ENCODE measurements at regions not wholly inside any gene's neighbourhood (a gene's known extent, or its start where the extent isn't known, plus 50 kb on each side); places are given as distances from the start of the nearest gene placed in this dataset.
A peak's percentile ranks its signal among the peaks of the same experiment; 100 is the strongest.

GRCh38 chr9:108224716-108225115 lies 631.1 kb downstream of the ACTL7B start:
- 94% methylated on average over 3 of the region's 3 CpGs for WGBS (ENCODE audit: insufficient coverage)
- Histone ChIP-seq H3K27ac (ENCODE audit: insufficient read depth in 1 of 2, low read depth in 1 of 2, low read length in 2 of 2, poor library complexity in 1 of 2, severe bottlenecking in 2 of 2) (no peak overlapping the region), H3K4me1 (ENCODE audit: control extremely low read depth in 1 of 4, control insufficient read depth in 4 of 4, insufficient read depth in 4 of 4, low read length in 3 of 4) (peaks cover 0 to 3% (median 0%) of the 10 kb centered on the region in 4 experiments), H3K36me3 (ENCODE audit: control insufficient read depth in 4 of 4, insufficient read depth in 4 of 4, low read length in 3 of 4) (no peaks in the 10 kb centered on the region), H3K9me3 (ENCODE audit: control extremely low read depth in 1 of 5, control insufficient read depth in 4 of 5, insufficient read depth in 2 of 5, low read depth in 1 of 5, low read length in 4 of 5) (peaks cover 0 to 7% (median 0%) of the 10 kb centered on the region in 5 experiments), H3K4me3 (ENCODE audit: control insufficient read depth in 1 of 7, extremely low read depth in 1 of 7, insufficient read depth in 4 of 7, low read depth in 2 of 7, low read length in 6 of 7) (no peak overlapping the region), H3K27me3 (replicated peaks in 2 of 5; ENCODE audit: control insufficient read depth in 4 of 5, insufficient read depth in 5 of 5, low read length in 4 of 5) (no peaks in the 10 kb centered on the region)
- DNase-seq, result no peak
- CTCF ChIA-PET, result no interaction called here
- POLR2A ChIA-PET, result no interaction called here

- H3K4me3 ChIP-seq (ENCODE audit: control insufficient read depth in 1 of 7, extremely low read depth in 1 of 7, insufficient read depth in 4 of 7, low read depth in 2 of 7, low read length in 6 of 7), result no peak overlapping the region
- CTCF ChIA-PET, result no interaction called here
Observed at GRCh38 chr9:108219664-108220063, 636.1 kb downstream of the ACTL7B start.

GRCh38 chr9:108217431-108218349 lies 638.1 kb downstream of the ACTL7B start:
- peak; percentile 49 to 91 (median 85) for DNase-seq
- ChIA-PET POLR2A (interaction anchor here (0.5 kb wide), 1 partner anchor 915 kb away, joined by 3 read pairs; no protein-coding TSS in a partner anchor), CTCF (no interaction called here)
- Histone ChIP-seq H3K27ac (ENCODE audit: insufficient read depth in 1 of 2, low read depth in 1 of 2, low read length in 2 of 2, poor library complexity in 1 of 2, severe bottlenecking in 2 of 2) (no peak overlapping the region), H3K4me3 (ENCODE audit: control insufficient read depth in 1 of 7, extremely low read depth in 1 of 7, insufficient read depth in 4 of 7, low read depth in 2 of 7, low read length in 6 of 7) (peak overlapping the region in 1 of 7 experiments; percentile 7), H3K4me1 (ENCODE audit: control extremely low read depth in 1 of 4, control insufficient read depth in 4 of 4, insufficient read depth in 4 of 4, low read length in 3 of 4) (peaks cover 0 to 15% (median 7%) of the 10 kb centered on the region in 4 experiments), H3K9me3 (ENCODE audit: control extremely low read depth in 1 of 5, control insufficient read depth in 4 of 5, insufficient read depth in 2 of 5, low read depth in 1 of 5, low read length in 4 of 5) (no peaks in the 10 kb centered on the region), H3K27me3 (replicated peaks in 2 of 5; ENCODE audit: control insufficient read depth in 4 of 5, insufficient read depth in 5 of 5, low read length in 4 of 5) (no peaks in the 10 kb centered on the region), H3K36me3 (ENCODE audit: control insufficient read depth in 4 of 4, insufficient read depth in 4 of 4, low read length in 3 of 4) (no peaks in the 10 kb centered on the region)
- 27% methylated on average over 8 of the region's 12 CpGs for WGBS (ENCODE audit: insufficient coverage)

More at GRCh38 chr9:108219664-108220063, 636.1 kb downstream of the ACTL7B start:
- POLR2A ChIA-PET, result no interaction called here
- H3K9me3 ChIP-seq (ENCODE audit: control extremely low read depth in 1 of 5, control insufficient read depth in 4 of 5, insufficient read depth in 2 of 5, low read depth in 1 of 5, low read length in 4 of 5), result no peaks in the 10 kb centered on the region
- H3K36me3 ChIP-seq (ENCODE audit: control insufficient read depth in 4 of 4, insufficient read depth in 4 of 4, low read length in 3 of 4), result no peaks in the 10 kb centered on the region
- H3K4me1 ChIP-seq (ENCODE audit: control extremely low read depth in 1 of 4, control insufficient read depth in 4 of 4, insufficient read depth in 4 of 4, low read length in 3 of 4), result peaks cover 0 to 10% (median 3%) of the 10 kb centered on the region in 4 experiments
- peak in 2 of 3 donors; percentile 27 to 52 for DNase-seq
- 62% methylated on average over 4 of the region's 4 CpGs for WGBS (ENCODE audit: insufficient coverage)
- no peaks in the 10 kb centered on the region for H3K27me3 ChIP-seq (replicated peaks in 2 of 5; ENCODE audit: control insufficient read depth in 4 of 5, insufficient read depth in 5 of 5, low read length in 4 of 5)
- H3K27ac ChIP-seq (ENCODE audit: insufficient read depth in 1 of 2, low read depth in 1 of 2, low read length in 2 of 2, poor library complexity in 1 of 2, severe bottlenecking in 2 of 2), result no peak overlapping the region

DNA sequence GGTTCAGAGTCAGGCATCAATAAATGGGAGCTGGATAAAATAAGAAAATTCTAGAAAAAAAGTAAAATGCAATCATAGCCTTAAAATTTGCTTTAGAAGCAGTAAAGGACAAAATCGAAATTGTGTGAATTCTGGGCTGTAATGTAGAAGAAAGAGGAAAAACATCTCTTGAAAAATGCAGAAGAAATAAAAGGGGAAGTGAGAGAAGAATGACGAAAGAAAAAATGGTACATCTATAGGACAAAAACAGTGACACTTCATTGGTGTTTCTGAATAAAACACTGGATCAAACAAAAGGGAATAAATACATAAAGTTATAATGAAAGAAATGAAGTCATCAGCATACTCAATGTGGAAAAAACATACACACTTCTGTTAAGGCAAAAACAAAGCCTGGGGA lies 642.3 kb downstream of the ACTL7B start:
- Histone ChIP-seq H3K9me3 (ENCODE audit: control extremely low read depth in 1 of 5, control insufficient read depth in 4 of 5, insufficient read depth in 2 of 5, low read depth in 1 of 5, low read length in 4 of 5) (no peaks in the 10 kb centered on the region), H3K27me3 (replicated peaks in 2 of 5; ENCODE audit: control insufficient read depth in 4 of 5, insufficient read depth in 5 of 5, low read length in 4 of 5) (no peaks in the 10 kb centered on the region), H3K4me3 (ENCODE audit: control insufficient read depth in 1 of 7, extremely low read depth in 1 of 7, insufficient read depth in 4 of 7, low read depth in 2 of 7, low read length in 6 of 7) (no peak overlapping the region), H3K4me1 (ENCODE audit: control extremely low read depth in 1 of 4, control insufficient read depth in 4 of 4, insufficient read depth in 4 of 4, low read length in 3 of 4) (peaks cover 7 to 23% (median 10%) of the 10 kb centered on the region in 4 experiments), H3K27ac (ENCODE audit: insufficient read depth in 1 of 2, low read depth in 1 of 2, low read length in 2 of 2, poor library complexity in 1 of 2, severe bottlenecking in 2 of 2) (no peak overlapping the region), H3K36me3 (ENCODE audit: control insufficient read depth in 4 of 4, insufficient read depth in 4 of 4, low read length in 3 of 4) (no peaks in the 10 kb centered on the region)
- CTCF ChIA-PET, result no interaction called here
- WGBS (ENCODE audit: insufficient coverage), result 50% methylated on average over 1 of the region's 2 CpGs
- DNase-seq, result peak in 2 of 3 donors; percentile 35 to 55
- POLR2A ChIA-PET, result no interaction called here

DNA sequence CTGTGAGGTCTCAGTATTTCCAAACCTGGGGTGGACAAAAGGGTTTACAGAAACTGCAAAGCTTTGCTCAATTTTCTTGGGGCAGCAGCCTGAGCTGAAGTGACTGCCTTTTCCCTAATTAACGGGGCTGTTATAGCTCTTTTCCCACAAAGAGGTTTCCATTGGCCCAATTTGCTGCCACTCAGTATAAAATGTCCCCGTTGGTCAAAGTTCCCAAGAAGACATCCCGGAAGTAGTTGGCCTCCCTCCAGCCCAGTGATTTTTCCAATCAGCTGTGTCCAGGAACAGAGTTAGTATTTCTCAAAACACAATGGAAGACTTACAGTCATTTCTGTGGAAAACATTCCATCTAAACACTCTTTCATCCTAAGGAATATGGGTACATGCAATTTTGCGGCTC lies 643.6 kb downstream of the ACTL7B start:
- Histone ChIP-seq H3K4me1 (ENCODE audit: control extremely low read depth in 1 of 4, control insufficient read depth in 4 of 4, insufficient read depth in 4 of 4, low read length in 3 of 4) (peaks cover 1 to 14% (median 10%) of the 10 kb centered on the region in 4 experiments), H3K27me3 (replicated peaks in 2 of 5; ENCODE audit: control insufficient read depth in 4 of 5, insufficient read depth in 5 of 5, low read length in 4 of 5) (no peaks in the 10 kb centered on the region), H3K4me3 (ENCODE audit: control insufficient read depth in 1 of 7, extremely low read depth in 1 of 7, insufficient read depth in 4 of 7, low read depth in 2 of 7, low read length in 6 of 7) (no peak overlapping the region), H3K27ac (ENCODE audit: insufficient read depth in 1 of 2, low read depth in 1 of 2, low read length in 2 of 2, poor library complexity in 1 of 2, severe bottlenecking in 2 of 2) (no peak overlapping the region), H3K9me3 (ENCODE audit: control extremely low read depth in 1 of 5, control insufficient read depth in 4 of 5, insufficient read depth in 2 of 5, low read depth in 1 of 5, low read length in 4 of 5) (no peaks in the 10 kb centered on the region), H3K36me3 (ENCODE audit: control insufficient read depth in 4 of 4, insufficient read depth in 4 of 4, low read length in 3 of 4) (no peaks in the 10 kb centered on the region)
- POLR2A ChIA-PET, result no interaction called here
- WGBS (ENCODE audit: insufficient coverage), result 97% methylated on average over 3 of the region's 4 CpGs
- no peak for DNase-seq
- CTCF ChIA-PET, result no interaction called here

DNA sequence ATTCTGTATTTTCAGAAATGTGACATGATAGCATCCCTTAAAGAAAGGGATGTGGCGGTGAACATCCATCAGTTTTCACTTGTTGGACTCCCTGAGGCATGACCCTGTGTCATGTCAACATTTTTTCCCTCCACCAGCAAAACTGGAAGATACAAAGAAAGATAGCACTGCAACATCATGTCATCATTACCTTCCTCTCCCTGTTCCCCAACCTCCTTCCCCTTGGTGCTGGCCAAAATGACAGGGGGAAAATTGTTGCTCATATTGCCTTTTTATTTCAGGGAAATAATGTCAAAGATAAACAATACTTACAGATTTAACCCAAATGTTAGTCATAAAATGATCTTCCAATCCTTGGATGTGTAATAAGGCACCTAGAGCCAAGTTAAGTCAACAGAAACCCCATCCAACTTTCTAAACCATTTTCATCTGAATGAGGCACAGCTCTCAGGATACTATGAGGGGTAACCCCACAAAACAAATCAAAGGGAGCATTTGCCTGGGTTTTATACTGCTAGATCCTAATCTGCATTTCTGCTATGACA lies 644.3 kb downstream of the ACTL7B start:
- ChIA-PET CTCF (no interaction called here), POLR2A (no interaction called here)
- no CpG with 5 or more reads among the region's 1 CpG for WGBS (ENCODE audit: insufficient coverage)
- H3K4me3 ChIP-seq (ENCODE audit: control insufficient read depth in 1 of 7, extremely low read depth in 1 of 7, insufficient read depth in 4 of 7, low read depth in 2 of 7, low read length in 6 of 7), result no peak overlapping the region
- H3K36me3 ChIP-seq (ENCODE audit: control insufficient read depth in 4 of 4, insufficient read depth in 4 of 4, low read length in 3 of 4), result no peaks in the 10 kb centered on the region
- no peak overlapping the region for H3K27ac ChIP-seq (ENCODE audit: insufficient read depth in 1 of 2, low read depth in 1 of 2, low read length in 2 of 2, poor library complexity in 1 of 2, severe bottlenecking in 2 of 2)
- no peaks in the 10 kb centered on the region for H3K9me3 ChIP-seq (ENCODE audit: control extremely low read depth in 1 of 5, control insufficient read depth in 4 of 5, insufficient read depth in 2 of 5, low read depth in 1 of 5, low read length in 4 of 5)
- H3K27me3 ChIP-seq (replicated peaks in 2 of 5; ENCODE audit: control insufficient read depth in 4 of 5, insufficient read depth in 5 of 5, low read length in 4 of 5), result no peaks in the 10 kb centered on the region
- DNase-seq, result no peak
- H3K4me1 ChIP-seq (ENCODE audit: control extremely low read depth in 1 of 4, control insufficient read depth in 4 of 4, insufficient read depth in 4 of 4, low read length in 3 of 4), result peaks cover 0 to 13% (median 10%) of the 10 kb centered on the region in 4 experiments

DNA sequence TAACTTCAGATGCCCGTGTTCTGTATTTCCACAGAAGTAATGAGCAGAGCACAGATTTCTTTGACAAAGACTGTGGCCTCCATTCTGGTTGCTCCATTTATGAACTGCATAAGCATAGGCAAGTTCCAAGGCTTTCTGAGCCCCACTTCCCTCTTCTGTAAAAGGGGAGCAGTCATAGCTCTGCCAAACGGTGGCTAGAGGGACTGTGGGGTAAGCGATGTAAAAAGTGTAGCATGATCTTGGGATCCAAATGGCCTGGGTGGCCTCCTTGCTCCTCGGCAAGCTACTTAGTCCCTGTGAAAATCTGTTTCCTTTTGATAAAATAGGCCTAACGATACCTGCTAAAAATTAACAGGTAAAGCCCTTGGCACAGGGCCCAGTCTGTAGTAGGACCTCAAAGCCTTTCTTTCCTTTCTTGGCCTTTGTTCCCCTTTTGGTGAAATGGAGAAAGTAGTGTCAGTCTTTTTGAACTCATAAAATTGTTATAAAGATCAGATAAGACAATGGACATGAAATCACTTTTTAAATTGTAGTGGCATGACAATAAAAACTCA lies 646.6 kb downstream of the ACTL7B start:
- no peaks in the 10 kb centered on the region for H3K9me3 ChIP-seq (ENCODE audit: control extremely low read depth in 1 of 5, control insufficient read depth in 4 of 5, insufficient read depth in 2 of 5, low read depth in 1 of 5, low read length in 4 of 5)
- POLR2A ChIA-PET, result no interaction called here
- CTCF ChIA-PET, result no interaction called here
- peak in 2 of 3 donors; percentile 63 to 71 for DNase-seq
- H3K4me3 ChIP-seq (ENCODE audit: control insufficient read depth in 1 of 7, extremely low read depth in 1 of 7, insufficient read depth in 4 of 7, low read depth in 2 of 7, low read length in 6 of 7), result no peak overlapping the region
- H3K27me3 ChIP-seq (replicated peaks in 2 of 5; ENCODE audit: control insufficient read depth in 4 of 5, insufficient read depth in 5 of 5, low read length in 4 of 5), result no peaks in the 10 kb centered on the region
- H3K27ac ChIP-seq (ENCODE audit: insufficient read depth in 1 of 2, low read depth in 1 of 2, low read length in 2 of 2, poor library complexity in 1 of 2, severe bottlenecking in 2 of 2), result no peak overlapping the region
- H3K36me3 ChIP-seq (ENCODE audit: control insufficient read depth in 4 of 4, insufficient read depth in 4 of 4, low read length in 3 of 4), result no peaks in the 10 kb centered on the region
- peaks cover 0 to 13% (median 10%) of the 10 kb centered on the region in 4 experiments for H3K4me1 ChIP-seq (ENCODE audit: control extremely low read depth in 1 of 4, control insufficient read depth in 4 of 4, insufficient read depth in 4 of 4, low read length in 3 of 4)
- 9% methylated on average over 5 of the region's 5 CpGs for WGBS (ENCODE audit: insufficient coverage)

Measured in common myeloid progenitor, CD34-positive (primary cell).